ENCODE measurements at regions not wholly inside any gene's neighbourhood (a gene's known extent, or its start where the extent isn't known, plus 50 kb on each side); places are given as distances from the start of the nearest gene placed in this dataset.

GRCh38 chr14:51491776-51492175 lies 159.9 kb upstream of the FRMD6 start:
- TF ChIP-seq EP300 (IDR thresholded peaks at IDR 0.05), result no peak
- TF ChIP-seq, protein P1, sequence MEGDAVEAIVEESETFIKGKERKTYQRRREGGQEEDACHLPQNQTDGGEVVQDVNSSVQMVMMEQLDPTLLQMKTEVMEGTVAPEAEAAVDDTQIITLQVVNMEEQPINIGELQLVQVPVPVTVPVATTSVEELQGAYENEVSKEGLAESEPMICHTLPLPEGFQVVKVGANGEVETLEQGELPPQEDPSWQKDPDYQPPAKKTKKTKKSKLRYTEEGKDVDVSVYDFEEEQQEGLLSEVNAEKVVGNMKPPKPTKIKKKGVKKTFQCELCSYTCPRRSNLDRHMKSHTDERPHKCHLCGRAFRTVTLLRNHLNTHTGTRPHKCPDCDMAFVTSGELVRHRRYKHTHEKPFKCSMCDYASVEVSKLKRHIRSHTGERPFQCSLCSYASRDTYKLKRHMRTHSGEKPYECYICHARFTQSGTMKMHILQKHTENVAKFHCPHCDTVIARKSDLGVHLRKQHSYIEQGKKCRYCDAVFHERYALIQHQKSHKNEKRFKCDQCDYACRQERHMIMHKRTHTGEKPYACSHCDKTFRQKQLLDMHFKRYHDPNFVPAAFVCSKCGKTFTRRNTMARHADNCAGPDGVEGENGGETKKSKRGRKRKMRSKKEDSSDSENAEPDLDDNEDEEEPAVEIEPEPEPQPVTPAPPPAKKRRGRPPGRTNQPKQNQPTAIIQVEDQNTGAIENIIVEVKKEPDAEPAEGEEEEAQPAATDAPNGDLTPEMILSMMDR (IDR thresholded peaks at IDR 0.05), result no peak
- no peak for TF ChIP-seq POLR2A (IDR thresholded peaks at IDR 0.05)

All from sigmoid colon (tissue), 4 donors.